Inferior parietal cortex (tissue), 1 donor: ENCODE measurements at regions not wholly inside any gene's neighbourhood (a gene's known extent, or its start where the extent isn't known, plus 50 kb on each side); places are given as distances from the start of the nearest gene placed in this dataset.

Experiments used
- DNase-seq: peaks from one replicate; pipeline ENCODE4 v3.0.0-alpha.2; 2016; ENCODE audit errors: extremely low spot score

DNA sequence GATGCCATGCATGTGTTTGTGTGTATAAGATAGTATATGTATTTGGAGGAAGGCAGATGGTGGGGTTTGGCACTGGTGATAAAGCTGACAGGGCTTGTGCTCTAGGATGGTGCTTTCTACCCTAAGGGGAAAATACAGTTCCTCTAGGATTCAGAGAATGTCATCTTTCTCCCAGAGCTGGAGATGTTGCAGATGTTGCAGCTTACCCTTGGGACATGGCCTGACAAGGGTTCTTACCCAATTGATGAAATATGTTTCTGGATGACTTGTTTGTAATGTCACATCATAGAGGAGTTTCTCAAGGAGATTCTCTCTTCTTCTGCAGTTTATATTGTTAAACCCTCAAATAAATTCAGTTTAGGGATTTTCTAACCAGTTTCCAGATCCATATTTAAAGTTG is 52.5 kb upstream of the PITX2 start:
- DNase-seq, result no peak

DNA sequence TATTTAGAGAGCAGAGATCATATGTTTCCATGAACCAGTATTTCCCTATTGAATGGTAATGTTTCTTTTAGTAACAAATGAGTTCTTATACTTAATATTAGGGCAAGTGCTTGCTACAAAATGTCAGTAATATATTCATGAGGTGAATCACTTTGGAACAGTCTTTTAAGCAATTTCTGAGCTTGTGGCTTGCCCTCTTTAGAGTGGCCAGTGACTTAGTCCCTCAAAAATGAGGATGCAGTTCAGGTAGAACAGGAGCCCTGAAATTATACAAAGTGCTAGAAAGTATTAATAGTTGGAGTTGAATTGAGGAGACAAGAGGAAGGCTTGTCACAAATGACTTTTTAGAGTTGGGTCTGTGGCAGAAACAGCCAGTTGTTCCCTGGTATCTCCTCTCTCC is 53.4 kb upstream of the PITX2 start:
- no peak for DNase-seq

DNA sequence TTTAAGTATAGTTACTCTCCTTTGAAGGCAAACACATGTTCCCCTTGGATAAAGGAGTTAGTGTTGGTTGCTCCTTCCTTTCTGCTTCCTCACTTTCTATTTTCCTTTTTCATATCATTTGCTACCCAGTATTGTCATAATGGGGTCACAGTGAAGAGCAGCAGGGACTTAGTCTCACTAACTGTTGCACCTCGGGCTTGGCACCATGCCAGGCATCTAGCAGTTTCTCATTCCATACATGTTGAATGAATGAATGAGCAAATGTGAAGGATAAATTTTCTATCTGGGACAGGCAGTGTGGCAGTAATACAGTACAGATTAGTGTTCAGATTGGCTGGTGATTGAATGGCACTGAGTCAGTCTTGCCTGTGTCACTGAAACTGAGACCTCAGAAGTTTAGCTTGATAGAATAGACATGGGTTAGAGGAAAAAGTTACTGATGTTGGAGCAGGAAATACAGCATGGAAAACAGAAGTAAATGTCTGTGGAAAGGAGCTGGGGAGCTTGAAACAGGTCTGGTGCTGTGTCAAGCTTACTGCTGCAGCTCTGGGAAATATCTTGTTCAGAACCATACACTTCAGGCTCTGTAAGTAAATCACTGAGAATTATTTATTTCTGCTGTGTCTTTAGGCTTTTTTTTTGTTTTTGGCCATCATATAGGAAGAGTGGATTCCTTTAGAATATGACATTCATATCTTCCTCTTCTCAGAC is 55.8 kb upstream of the PITX2 start:
- no peak for DNase-seq

- DNase-seq, result no peak
Measured at GRCh38 chr4:110680265-110680664, 57.4 kb upstream of the PITX2 start.

DNA sequence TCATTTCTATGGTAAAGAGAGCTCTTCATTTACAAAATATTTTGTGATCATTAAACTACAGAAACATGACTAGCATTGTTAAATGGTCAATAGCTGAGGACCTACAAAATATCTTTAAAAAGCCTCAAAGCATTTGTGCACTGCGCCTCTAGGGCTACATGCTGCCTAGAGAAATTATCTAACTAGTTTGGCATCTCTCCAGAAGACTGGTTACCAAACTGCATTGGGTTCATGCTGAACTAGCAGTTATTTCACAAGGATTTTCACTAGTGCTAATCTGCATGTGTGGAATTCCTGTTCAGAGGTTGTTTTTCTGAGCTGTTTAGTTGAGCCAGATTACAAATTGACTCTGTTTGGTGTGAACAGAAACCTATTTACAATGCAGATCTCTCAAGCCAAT is 58.5 kb upstream of the PITX2 start:
- DNase-seq, result no peak

- DNase-seq, result no peak
Measured at GRCh38 chr4:110682311-110682710, 59.4 kb upstream of the PITX2 start.

DNA sequence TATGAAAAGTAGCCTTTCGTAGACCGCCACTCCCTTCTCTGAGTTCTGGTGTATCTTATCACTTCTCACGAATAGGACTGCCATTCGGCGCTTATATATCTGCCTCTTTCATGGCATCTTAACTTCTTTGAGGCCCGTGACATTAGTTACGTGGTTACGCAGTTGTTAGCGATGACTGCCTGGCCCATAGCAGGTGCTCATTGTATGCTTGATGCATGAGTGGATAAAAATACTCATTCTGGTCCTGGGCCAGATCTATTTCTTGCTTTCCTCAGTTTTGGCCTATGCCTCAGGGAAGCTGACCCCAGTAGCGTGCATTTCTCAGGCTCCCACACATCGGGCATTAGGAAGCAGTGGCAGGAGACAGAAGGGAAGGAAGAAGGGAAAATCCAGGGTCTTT is 60.7 kb upstream of the PITX2 start:
- DNase-seq, result no peak

- no peak for DNase-seq
Measured at GRCh38 chr4:110702326-110702725, 79.4 kb upstream of the PITX2 start.

DNA sequence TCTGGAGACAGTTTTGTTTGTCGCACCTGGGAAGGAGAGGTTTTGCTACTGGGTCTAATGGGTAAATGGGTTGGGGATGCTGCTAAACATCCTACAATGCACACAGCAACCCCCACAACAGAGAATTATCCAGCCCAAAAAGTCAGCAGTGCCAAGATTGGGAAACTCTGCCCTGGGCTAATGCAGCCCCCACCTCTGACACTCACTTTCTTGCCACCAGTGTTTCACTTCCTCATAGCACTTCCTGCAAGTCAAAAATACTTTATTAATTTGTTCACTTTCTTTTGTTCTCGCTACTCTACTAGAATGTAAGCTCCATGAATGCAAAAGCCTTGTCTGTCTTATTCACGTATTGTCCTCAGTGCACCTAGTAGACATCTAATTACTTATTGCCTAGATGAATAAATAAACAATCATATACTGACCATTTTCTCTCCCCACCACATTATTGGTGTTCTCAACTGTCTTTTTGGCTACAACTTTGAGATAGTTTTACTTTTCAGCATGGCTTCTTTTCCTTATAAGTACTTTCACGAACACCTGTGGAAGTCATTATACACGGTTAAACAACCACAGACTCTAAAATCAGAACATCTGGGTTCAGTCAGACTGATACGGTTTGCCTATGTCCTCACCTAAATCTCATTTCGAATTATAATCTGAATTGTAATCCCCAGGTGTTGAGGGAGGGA is 82.0 kb upstream of the PITX2 start:
- DNase-seq, result no peak

GRCh38 chr4:110705440-110705782 is 82.5 kb upstream of the PITX2 start:
- DNase-seq, result no peak

GRCh38 chr4:110710070-110710469 is 87.2 kb upstream of the PITX2 start:
- DNase-seq, result no peak

GRCh38 chr4:110712486-110712885 is 89.6 kb upstream of the PITX2 start:
- DNase-seq, result no peak

DNA sequence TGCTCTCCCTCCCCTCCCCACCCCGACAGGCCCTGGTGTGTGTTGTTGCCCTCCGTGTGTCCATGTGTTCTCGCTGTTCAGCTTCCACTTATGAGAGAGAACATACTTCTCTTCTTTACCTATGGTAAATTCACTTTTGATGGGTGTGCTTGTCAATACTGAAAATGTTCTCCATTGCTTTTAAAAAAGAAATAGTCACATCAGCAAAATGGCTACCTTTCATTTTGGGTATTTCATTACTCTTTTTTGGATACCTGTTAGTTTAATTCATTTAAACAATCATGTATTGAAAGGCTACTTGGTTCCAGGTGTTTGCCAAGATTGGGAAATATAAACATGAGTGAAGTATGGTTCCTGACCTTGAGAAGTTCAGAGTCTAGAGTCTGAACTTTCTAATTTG is 107.4 kb upstream of the PITX2 start:
- DNase-seq, result no peak

GRCh38 chr4:110733901-110734300 is 111.0 kb upstream of the PITX2 start:
- no peak for DNase-seq

GRCh38 chr4:110735686-110736085 is 112.8 kb upstream of the PITX2 start:
- DNase-seq, result no peak

GRCh38 chr4:110737931-110738330 is 115.1 kb upstream of the PITX2 start:
- DNase-seq, result no peak

DNA sequence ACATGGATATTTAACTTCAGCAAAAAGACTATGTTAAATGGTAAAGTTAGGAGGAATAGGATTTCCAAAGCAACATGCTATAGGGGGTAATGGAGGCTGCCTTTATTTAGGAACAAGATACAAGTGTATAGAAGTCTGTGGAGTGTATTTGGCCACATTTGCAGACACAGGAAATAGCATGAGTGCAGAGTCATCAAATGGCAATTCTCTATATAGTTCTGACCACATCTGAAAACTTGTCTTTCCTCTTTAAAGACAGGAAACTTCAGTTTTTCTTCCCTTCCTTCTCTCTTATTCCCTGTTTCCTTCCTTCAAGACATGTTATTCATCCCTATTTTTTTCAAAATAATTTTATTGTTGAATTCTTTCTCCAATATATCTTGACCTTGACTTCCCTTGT is 119.3 kb upstream of the PITX2 start:
- no peak for DNase-seq

DNA sequence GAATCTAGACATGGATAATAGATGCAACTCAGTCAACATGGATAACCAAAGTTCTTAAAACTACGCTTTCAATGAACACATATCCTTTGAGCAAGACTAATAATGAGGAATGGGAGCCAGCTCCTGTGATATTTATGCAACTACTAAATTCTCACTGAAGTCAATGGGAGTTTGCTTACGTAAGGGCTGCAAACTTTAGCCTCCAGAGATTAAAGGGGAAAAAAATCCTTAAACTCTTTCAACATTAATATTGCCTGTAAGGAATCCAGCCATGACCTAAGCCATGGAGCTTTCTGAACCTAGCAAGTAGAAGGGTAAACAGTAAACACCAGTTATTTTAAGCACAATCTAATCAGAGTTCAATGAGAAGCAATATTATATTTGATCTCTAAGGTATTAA is 125.2 kb upstream of the PITX2 start:
- no peak for DNase-seq

DNA sequence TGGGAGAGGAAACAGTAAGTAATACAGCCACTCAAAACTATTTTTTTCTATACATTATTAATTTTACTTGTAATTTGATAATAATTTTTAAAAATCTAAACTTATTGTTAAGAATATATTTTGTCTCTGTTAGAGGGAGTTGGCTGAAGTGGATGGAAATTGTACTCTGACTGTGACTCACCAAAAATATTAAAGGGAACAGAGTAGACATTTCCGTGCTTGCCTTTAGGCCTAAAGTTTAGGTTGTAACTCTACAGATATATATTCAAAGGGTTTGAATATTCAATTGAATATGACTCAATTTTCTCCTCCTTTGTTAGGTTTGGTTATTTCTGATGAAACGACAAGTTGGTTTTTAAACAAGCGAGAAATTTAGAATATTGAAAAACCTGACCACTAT is 128.3 kb upstream of the PITX2 start:
- no peak for DNase-seq

DNA sequence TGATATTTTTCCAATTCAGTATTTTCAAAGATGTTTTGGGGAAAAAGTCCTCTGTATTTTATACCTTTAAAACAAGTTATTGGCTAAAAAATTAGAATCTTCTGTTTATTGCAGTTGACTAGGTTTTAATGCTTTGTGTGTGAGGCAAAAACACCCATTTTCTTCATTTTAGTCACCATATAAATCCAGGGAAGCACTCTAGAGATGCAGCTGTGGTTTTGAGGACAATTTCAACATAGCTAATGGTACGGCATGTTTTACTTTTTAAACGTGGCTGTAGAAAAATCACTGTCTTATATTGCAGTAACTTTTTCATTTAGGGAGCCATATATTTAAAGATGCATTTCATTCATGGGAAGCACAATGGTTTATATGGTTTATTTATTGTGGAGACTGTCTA is 129.1 kb upstream of the PITX2 start:
- DNase-seq, result no peak

- no peak for DNase-seq
Measured at GRCh38 chr4:110753466-110753865, 130.6 kb upstream of the PITX2 start.

GRCh38 chr4:110754716-110755115 is 131.8 kb upstream of the PITX2 start:
- no peak for DNase-seq

DNA sequence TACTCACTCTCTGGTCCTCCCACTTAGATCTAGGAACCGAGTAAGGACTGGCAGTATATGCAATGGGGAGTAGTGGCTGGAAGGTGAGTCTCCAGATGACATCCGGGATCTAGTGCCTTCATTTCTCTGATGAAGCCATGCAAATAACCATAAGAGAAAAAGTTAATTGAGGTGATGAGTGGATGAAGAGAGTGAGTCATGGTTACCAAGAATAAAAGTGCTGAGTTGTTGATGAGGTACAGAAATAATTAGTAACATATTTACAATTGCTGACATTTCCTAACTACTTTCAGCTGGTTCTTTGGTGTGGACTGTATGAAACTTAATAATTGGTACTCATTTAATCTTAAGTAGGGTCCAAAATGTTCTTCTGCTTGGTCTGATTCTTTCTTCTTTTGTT is 146.7 kb upstream of the PITX2 start:
- no peak for DNase-seq

GRCh38 chr4:110770353-110770752 is 147.5 kb upstream of the PITX2 start:
- no peak for DNase-seq
